GM12878 (cell line): ENCODE measurements at regions not wholly inside any gene's neighbourhood (a gene's known extent, or its start where the extent isn't known, plus 50 kb on each side); places are given as distances from the start of the nearest gene placed in this dataset.

ENCODE experiments used
- ATAC-seq: fragments of 200-7000 bp; cut with Tn5 transposase; 3 replicates; pipeline ENCODE4 v1.9.1; 2020; ENCODE audit warnings: mild to moderate bottlenecking, moderate library complexity
- BruUV-seq: library from RNA; stranded (reverse); fragments of 400-500 nt; replicated peaks from 2 replicates; lab custom pipeline; 2021; lab: Mats Ljungman, UMichigan
- CTCF ChIA-PET: fragments of 300-600 bp; sonication (Branson Sonifier 250); formaldehyde crosslinking; extraction: SDS; loops from one replicate; lab custom pipeline; 2021; ENCODE audit warnings: inconsistent platforms; lab: Yijun Ruan, JAX
- POLR2A ChIA-PET: fragments of 350-600 bp; formaldehyde crosslinking; extraction: SDS; loops from one replicate; lab custom pipeline; 2021; ENCODE audit warnings: inconsistent platforms; lab: Charles Lee
- RAD21 ChIA-PET: fragments of 300-600 bp; sonication (Branson Sonifier 250); formaldehyde crosslinking; loops from one replicate; lab custom pipeline; 2023; ENCODE audit warnings: antibody characterized with exemption; ENCODE audit not compliant: unreplicated experiment; lab: Charles Lee
- SMC1A ChIA-PET: fragments of 300-600 bp; sonication (Branson Sonifier 250); formaldehyde crosslinking; loops from one replicate; lab custom pipeline; 2023; ENCODE audit not compliant: unreplicated experiment, uncharacterized antibody; lab: Charles Lee
- DNase-seq: peaks from one replicate; pipeline ENCODE4 v3.0.0-alpha.2; 2011; ENCODE audit warnings: low read depth, low spot score
- FAIRE-seq: peaks from 3 replicates; lab custom pipeline; 2011; peaks lifted over from hg19 to GRCh38; lab: Jason Lieb, UNC
- H2AFZ ChIP-seq: 2 replicates; pipeline ENCODE4 v1.6.0; 2011; ENCODE audit warnings: low read depth, low read length, control low read depth; ENCODE audit not compliant: control insufficient read depth
- H3K27ac ChIP-seq: 2 replicates; pipeline ENCODE4 v1.5.1; 2011; ENCODE audit warnings: control low read depth; ENCODE audit not compliant: control insufficient read depth, insufficient read depth
- H3K27me3 ChIP-seq, 2 experiments: replicated peaks in 1 of 2; 2 replicates each; pipeline versions ENCODE4 v1.6.0 to v1.6.1; 2011; ENCODE audit warnings: low read length in 1 of 2; ENCODE audit not compliant: control insufficient read depth in 2 of 2, insufficient read depth in 2 of 2
- H3K36me3 ChIP-seq, 2 experiments: 2 replicates each; pipeline ENCODE4 v1.5.1; 2011; ENCODE audit warnings: low read length in 1 of 2; ENCODE audit not compliant: control insufficient read depth in 2 of 2, insufficient read depth in 2 of 2
- H3K4me1 ChIP-seq: 2 replicates; pipeline ENCODE4 v1.6.1; 2011; ENCODE audit warnings: mild to moderate bottlenecking, low read length, moderate library complexity, mixed read lengths; ENCODE audit not compliant: control insufficient read depth, insufficient read depth
- H3K4me2 ChIP-seq: 2 replicates; pipeline ENCODE4 v1.6.0; 2011; ENCODE audit warnings: control low read depth; ENCODE audit not compliant: control insufficient read depth, insufficient read depth
- H3K4me3 ChIP-seq: fragments of 200-600 bp; sonication (generic); 2 replicates; pipeline ENCODE4 v1.5.1; 2016
- H3K79me2 ChIP-seq: 2 replicates; pipeline ENCODE4 v1.6.0; 2011; ENCODE audit warnings: low read length; ENCODE audit not compliant: control insufficient read depth, insufficient read depth
- H3K9ac ChIP-seq: 2 replicates; pipeline ENCODE4 v1.8.0; 2011; ENCODE audit warnings: low read length, control low read depth, mixed read lengths; ENCODE audit not compliant: control insufficient read depth, insufficient read depth
- H3K9me3 ChIP-seq: replicated peaks from 3 replicates; pipeline ENCODE4 v1.5.1; 2011; ENCODE audit warnings: mild to moderate bottlenecking, low read length; ENCODE audit not compliant: control insufficient read depth, insufficient read depth
- H4K20me1 ChIP-seq: 2 replicates; pipeline ENCODE4 v1.6.0; 2011; ENCODE audit not compliant: control insufficient read depth, insufficient read depth
- ATF7 ChIP-seq: fragments of 450-650 bp; IDR thresholded peaks from 2 replicates; pipeline ENCODE4 v1.6.1; 2016; ENCODE audit warnings: low read depth, mild to moderate bottlenecking
- BMI1 ChIP-seq: fragments of 450-650 bp; IDR thresholded peaks from 2 replicates; pipeline ENCODE4 v1.6.1; 2016; ENCODE audit warnings: mild to moderate bottlenecking, moderate library complexity, borderline replicate concordance
- CBX3 ChIP-seq: fragments of 200-600 bp; sonication (generic); IDR thresholded peaks from 2 replicates; pipeline ENCODE4 v1.6.1; 2016; ENCODE audit warnings: low read depth, borderline replicate concordance
- CREB1 ChIP-seq: IDR thresholded peaks from 2 replicates; pipeline ENCODE4 v1.6.1; 2012; ENCODE audit warnings: low read depth, mild to moderate bottlenecking, inconsistent platforms
- EZH2 ChIP-seq: IDR thresholded peaks from 2 replicates; pipeline ENCODE4 v1.6.1; 2012; ENCODE audit warnings: low read depth, mild to moderate bottlenecking, control low read depth, inconsistent platforms, low read length, borderline replicate concordance; ENCODE audit not compliant: control insufficient read depth
- IRF3 ChIP-seq: fragments of 450-650 bp; IDR thresholded peaks from 2 replicates; pipeline ENCODE4 v1.6.1; 2014; ENCODE audit warnings: mild to moderate bottlenecking
- KDM1A ChIP-seq: fragments of 200-600 bp; sonication (generic); IDR thresholded peaks from 2 replicates; pipeline ENCODE4 v1.6.1; 2016; ENCODE audit warnings: borderline replicate concordance
- MTA3 ChIP-seq: IDR thresholded peaks from 2 replicates; pipeline ENCODE4 v1.6.1; 2012; ENCODE audit warnings: low read length, inconsistent platforms, borderline replicate concordance
- MXI1 ChIP-seq: fragments of 150-350 bp; IDR thresholded peaks from 2 replicates; pipeline ENCODE4 v1.6.1; 2011; ENCODE audit warnings: low read depth, mild to moderate bottlenecking, inconsistent platforms, low read length, improper control_type of control experiment
- POLR2AphosphoS5 ChIP-seq: IDR thresholded peaks from 2 replicates; pipeline ENCODE4 v1.6.1; 2011; ENCODE audit warnings: mild to moderate bottlenecking, low read length, inconsistent platforms
- RB1 ChIP-seq: fragments of 450-650 bp; formaldehyde crosslinking; IDR thresholded peaks from 2 replicates; pipeline ENCODE4 v1.6.1; 2017; ENCODE audit warnings: mild to moderate bottlenecking, borderline replicate concordance
- RELB ChIP-seq: fragments of 450-650 bp; IDR thresholded peaks from 2 replicates; pipeline ENCODE4 v1.6.1; 2017; ENCODE audit warnings: low read depth, mild to moderate bottlenecking, moderate library complexity
- RFX5 ChIP-seq: IDR thresholded peaks from 2 replicates; pipeline ENCODE4 v1.6.1; 2011; ENCODE audit warnings: low read depth, low read length, improper control_type of control experiment
- SIX5 ChIP-seq: IDR thresholded peaks from 2 replicates; pipeline ENCODE4 v1.6.1; 2011; ENCODE audit warnings: mild to moderate bottlenecking, low read depth, low read length, moderate library complexity; ENCODE audit not compliant: severe bottlenecking
- SMAD1 ChIP-seq: fragments of 450-650 bp; IDR thresholded peaks from 2 replicates; pipeline ENCODE4 v1.6.1; 2018; ENCODE audit warnings: mild to moderate bottlenecking, low read depth; ENCODE audit not compliant: partially characterized antibody
- TARDBP ChIP-seq: IDR thresholded peaks from 2 replicates; pipeline ENCODE4 v1.6.1; 2016; ENCODE audit warnings: borderline replicate concordance
- TBL1XR1 ChIP-seq: IDR thresholded peaks from 2 replicates; pipeline ENCODE4 v1.6.1; 2012; ENCODE audit warnings: low read depth, low read length, improper control_type of control experiment
- WGBS: methylation state at CpG from one replicate; pipeline ENCODE4 v1.1.6; 2016; ENCODE audit warnings: low lambda C conversion rate; ENCODE audit not compliant: insufficient replicate concordance, insufficient coverage; ENCODE audit errors: missing lambda C conversion rate; 5-methylcytosine and 5-hydroxymethylcytosine counted together
- in situ Hi-C: fragments of 300-500 bp; cut with MboI; formaldehyde crosslinking; loops from 9 replicates; pipeline ENCODE4 v1.14.3; 2018; ENCODE audit warnings: mixed read lengths
- intact Hi-C: fragments of 100-400 bp; cut with micrococcal nuclease; formaldehyde crosslinking; loops from one replicate; pipeline ENCODE4 v1.14.2; 2022; ENCODE audit not compliant: unreplicated experiment
- TF ChIP-seq, protein P1 (sequence below): IDR thresholded peaks from 2 replicates; pipeline ENCODE4 v1.6.1; 2012; ENCODE audit warnings: low read depth, low read length, improper control_type of control experiment
- TF ChIP-seq, protein P2 (sequence below): fragments of 450-650 bp; formaldehyde crosslinking; IDR thresholded peaks from 2 replicates; pipeline ENCODE4 v1.5.0; 2022; ENCODE audit warnings: mild to moderate bottlenecking, missing genetic modification characterization

GRCh38 chr3:134743006-134743405 is 52.1 kb upstream of the EPHB1 start:
- H3K9me3 ChIP-seq = no peaks in the 10 kb centered on the region
- H3K27me3 ChIP-seq = peaks cover 0 to 2% of the 10 kb centered on the region in 2 experiments; a peak in 1 of 4 replicates
- no peak for ATAC-seq
- ChIA-PET CTCF (no interaction called here), SMC1A (no interaction called here), POLR2A (no interaction called here), RAD21 (no interaction called here)
- BruUV-seq = no TSS peak
- no peak overlapping the region for H2AFZ ChIP-seq
- no peak overlapping the region for H3K4me3 ChIP-seq
- no peaks in the 10 kb centered on the region for H3K4me1 ChIP-seq
- H3K27ac ChIP-seq = no peak overlapping the region
- intact Hi-C loops = no loop called here
- FAIRE-seq = no peak
- 0% methylated on average over 1 of the region's 1 CpG for WGBS
- no peaks in the 10 kb centered on the region for H3K36me3 ChIP-seq
- in situ Hi-C loops = no loop called here
- H4K20me1 ChIP-seq = no peaks in the 10 kb centered on the region
- H3K79me2 ChIP-seq = no peaks in the 10 kb centered on the region
- H3K4me2 ChIP-seq = no peak overlapping the region
- no peak for DNase-seq
- no peak overlapping the region for H3K9ac ChIP-seq
- TF ChIP-seq KDM1A (no peak), RFX5 (no peak), TBL1XR1 (no peak), RELB (no peak), SIX5 (no peak), SMAD1 (no peak), MXI1 (no peak), ATF7 (no peak), RB1 (no peak), BMI1 (no peak), EZH2 (no peak), TARDBP (no peak), CBX3 (no peak), POLR2AphosphoS5 (no peak), CREB1 (no peak), IRF3 (no peak), MTA3 (no peak)
- TF ChIP-seq, protein P1, sequence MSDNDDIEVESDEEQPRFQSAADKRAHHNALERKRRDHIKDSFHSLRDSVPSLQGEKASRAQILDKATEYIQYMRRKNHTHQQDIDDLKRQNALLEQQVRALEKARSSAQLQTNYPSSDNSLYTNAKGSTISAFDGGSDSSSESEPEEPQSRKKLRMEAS = no peak
- TF ChIP-seq, protein P2, sequence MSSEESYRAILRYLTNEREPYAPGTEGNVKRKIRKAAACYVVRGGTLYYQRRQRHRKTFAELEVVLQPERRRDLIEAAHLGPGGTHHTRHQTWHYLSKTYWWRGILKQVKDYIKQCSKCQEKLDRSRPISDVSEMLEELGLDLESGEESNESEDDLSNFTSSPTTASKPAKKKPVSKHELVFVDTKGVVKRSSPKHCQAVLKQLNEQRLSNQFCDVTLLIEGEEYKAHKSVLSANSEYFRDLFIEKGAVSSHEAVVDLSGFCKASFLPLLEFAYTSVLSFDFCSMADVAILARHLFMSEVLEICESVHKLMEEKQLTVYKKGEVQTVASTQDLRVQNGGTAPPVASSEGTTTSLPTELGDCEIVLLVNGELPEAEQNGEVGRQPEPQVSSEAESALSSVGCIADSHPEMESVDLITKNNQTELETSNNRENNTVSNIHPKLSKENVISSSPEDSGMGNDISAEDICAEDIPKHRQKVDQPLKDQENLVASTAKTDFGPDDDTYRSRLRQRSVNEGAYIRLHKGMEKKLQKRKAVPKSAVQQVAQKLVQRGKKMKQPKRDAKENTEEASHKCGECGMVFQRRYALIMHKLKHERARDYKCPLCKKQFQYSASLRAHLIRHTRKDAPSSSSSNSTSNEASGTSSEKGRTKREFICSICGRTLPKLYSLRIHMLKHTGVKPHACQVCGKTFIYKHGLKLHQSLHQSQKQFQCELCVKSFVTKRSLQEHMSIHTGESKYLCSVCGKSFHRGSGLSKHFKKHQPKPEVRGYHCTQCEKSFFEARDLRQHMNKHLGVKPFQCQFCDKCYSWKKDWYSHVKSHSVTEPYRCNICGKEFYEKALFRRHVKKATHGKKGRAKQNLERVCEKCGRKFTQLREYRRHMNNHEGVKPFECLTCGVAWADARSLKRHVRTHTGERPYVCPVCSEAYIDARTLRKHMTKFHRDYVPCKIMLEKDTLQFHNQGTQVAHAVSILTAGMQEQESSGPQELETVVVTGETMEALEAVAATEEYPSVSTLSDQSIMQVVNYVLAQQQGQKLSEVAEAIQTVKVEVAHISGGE (CRISPR knock-in tag) = no peak
